HEK293 (cell line): ENCODE measurements at regions not wholly inside any gene's neighbourhood (a gene's known extent, or its start where the extent isn't known, plus 50 kb on each side); places are given as distances from the start of the nearest gene placed in this dataset.
"Not testable (repeated sequence)": the region's sequence is repeated elsewhere in the genome, so short reads cannot be mapped to it uniquely, and the experiment has no call there.

Experiments used
- CTCF ChIA-PET: fragments of 350-600 bp; formaldehyde crosslinking; extraction: SDS; loops from one replicate; lab custom pipeline; 2021; ENCODE audit warnings: antibody characterized with exemption; lab: Yijun Ruan, JAX
- POLR2A ChIA-PET: fragments of 300-600 bp; formaldehyde crosslinking; extraction: SDS; loops from one replicate; lab custom pipeline; 2020; ENCODE audit warnings: antibody characterized with exemption, inconsistent platforms; lab: Yijun Ruan, JAX
- H3K27ac ChIP-seq: fragments of 200-500 bp; sonication (Bioruptor generic); 2 replicates; pipeline ENCODE4 v1.5.1; 2014; ENCODE audit warnings: low read depth, low read length, control low read depth, inconsistent platforms; ENCODE audit errors: extremely low read depth
- H3K36me3 ChIP-seq, 2 experiments: fragments of 200-500 bp in 1 of 2; sonication (Bioruptor generic) in 1 of 2; 1 replicate in 1 of 2; 2 replicates in 1 of 2; pipeline ENCODE4 v1.5.1; 2014 to 2017; ENCODE audit warnings: inconsistent platforms in 2 of 2, low read length in 2 of 2; ENCODE audit not compliant: control insufficient read depth in 2 of 2, insufficient read depth in 1 of 2
- H3K4me1 ChIP-seq: fragments of 200-500 bp; sonication (Bioruptor generic); 2 replicates; pipeline ENCODE4 v1.5.1; 2014; ENCODE audit warnings: mild to moderate bottlenecking, low read length, inconsistent platforms; ENCODE audit not compliant: control insufficient read depth, insufficient read depth
- H3K4me3 ChIP-seq: 2 replicates; pipeline ENCODE4 v1.5.1; 2011; ENCODE audit warnings: low read depth, mild to moderate bottlenecking, control low read depth, low read length, moderate library complexity
- H3K9me3 ChIP-seq: fragments of 200-500 bp; sonication (Bioruptor generic); 2 replicates; pipeline ENCODE4 v1.5.1; 2014; ENCODE audit warnings: low read depth, low read length, inconsistent platforms; ENCODE audit not compliant: control insufficient read depth, insufficient read depth
- HOXA7 ChIP-seq: sonication (generic); formaldehyde crosslinking; IDR thresholded peaks from 2 replicates; pipeline ENCODE4 v1.8.1; 2022; ENCODE audit warnings: missing genetic modification reagents, borderline replicate concordance
- RBAK ChIP-seq: fragments of 450-650 bp; formaldehyde crosslinking; IDR thresholded peaks from 2 replicates; pipeline ENCODE4 v1.5.1; 2016; ENCODE audit warnings: missing biosample characterization, missing genetic modification characterization
- SCRT2 ChIP-seq: fragments of 450-650 bp; formaldehyde crosslinking; IDR thresholded peaks from 2 replicates; pipeline ENCODE4 v1.5.1; 2016; ENCODE audit warnings: missing biosample characterization, missing genetic modification characterization
- YY1 ChIP-seq: fragments of 450-650 bp; formaldehyde crosslinking; IDR thresholded peaks from 2 replicates; pipeline ENCODE4 v1.5.1; 2018; ENCODE audit warnings: missing biosample characterization, missing genetic modification characterization
- ZNF19 ChIP-seq: fragments of 450-650 bp; formaldehyde crosslinking; IDR thresholded peaks from 2 replicates; pipeline ENCODE4; 2016; ENCODE audit warnings: missing biosample characterization, missing genetic modification characterization, low read depth
- ZNF423 ChIP-seq: fragments of 450-650 bp; formaldehyde crosslinking; IDR thresholded peaks from 2 replicates; pipeline ENCODE4 v1.5.1; 2016; ENCODE audit warnings: missing biosample characterization, missing genetic modification characterization
- ZNF529 ChIP-seq: fragments of 450-650 bp; formaldehyde crosslinking; IDR thresholded peaks from 2 replicates; pipeline ENCODE4 v1.5.1; 2017; ENCODE audit warnings: missing genetic modification characterization, missing biosample characterization; ENCODE audit not compliant: insufficient replicate concordance
- ZNF585B ChIP-seq: fragments of 450-650 bp; formaldehyde crosslinking; IDR thresholded peaks from 2 replicates; pipeline ENCODE4 v1.5.1; 2016; ENCODE audit warnings: missing biosample characterization, missing genetic modification characterization
- ZNF600 ChIP-seq: fragments of 450-650 bp; formaldehyde crosslinking; IDR thresholded peaks from 2 replicates; pipeline ENCODE4 v1.5.1; 2016; ENCODE audit warnings: missing biosample characterization, missing genetic modification characterization
- ZNF670 ChIP-seq: fragments of 450-650 bp; formaldehyde crosslinking; IDR thresholded peaks from 2 replicates; pipeline ENCODE4 v1.5.1; 2016; ENCODE audit warnings: missing biosample characterization, missing genetic modification characterization, low read depth
- ZNF792 ChIP-seq: fragments of 450-650 bp; formaldehyde crosslinking; IDR thresholded peaks from 2 replicates; pipeline ENCODE4 v1.5.1; 2016; ENCODE audit warnings: missing biosample characterization, missing genetic modification characterization
- ZXDB ChIP-seq: fragments of 450-650 bp; formaldehyde crosslinking; IDR thresholded peaks from 2 replicates; pipeline ENCODE4 v1.5.1; 2016; ENCODE audit warnings: missing biosample characterization, missing genetic modification characterization
- TF ChIP-seq, protein P1 (sequence below): sonication (generic); formaldehyde crosslinking; IDR thresholded peaks from 2 replicates; pipeline ENCODE4 v1.8.1; 2022; ENCODE audit warnings: mild to moderate bottlenecking, moderate library complexity, missing genetic modification reagents
- TF ChIP-seq, protein P2 (sequence below): fragments of 450-650 bp; formaldehyde crosslinking; conservative IDR thresholded peaks from 2 replicates; pipeline ENCODE4 v1.5.1; 2016; ENCODE audit warnings: low read depth, missing biosample characterization, missing genetic modification characterization
- TF ChIP-seq, protein P3 (sequence below): fragments of 450-650 bp; formaldehyde crosslinking; IDR thresholded peaks from 2 replicates; pipeline ENCODE4 v1.5.1; 2017; ENCODE audit warnings: missing biosample characterization, missing genetic modification characterization
- TF ChIP-seq, protein P4 (sequence below): fragments of 450-650 bp; formaldehyde crosslinking; IDR thresholded peaks from 2 replicates; pipeline ENCODE4 v1.5.1; 2016; ENCODE audit warnings: missing biosample characterization, missing genetic modification characterization
- TF ChIP-seq, protein P5 (sequence below): fragments of 450-650 bp; formaldehyde crosslinking; IDR thresholded peaks from 2 replicates; pipeline ENCODE4 v1.5.1; 2016; ENCODE audit warnings: missing biosample characterization, missing genetic modification characterization
- TF ChIP-seq, protein P6 (sequence below): fragments of 450-650 bp; formaldehyde crosslinking; IDR thresholded peaks from 2 replicates; pipeline ENCODE4 v1.5.1; 2016; ENCODE audit warnings: missing biosample characterization, missing genetic modification characterization

DNA sequence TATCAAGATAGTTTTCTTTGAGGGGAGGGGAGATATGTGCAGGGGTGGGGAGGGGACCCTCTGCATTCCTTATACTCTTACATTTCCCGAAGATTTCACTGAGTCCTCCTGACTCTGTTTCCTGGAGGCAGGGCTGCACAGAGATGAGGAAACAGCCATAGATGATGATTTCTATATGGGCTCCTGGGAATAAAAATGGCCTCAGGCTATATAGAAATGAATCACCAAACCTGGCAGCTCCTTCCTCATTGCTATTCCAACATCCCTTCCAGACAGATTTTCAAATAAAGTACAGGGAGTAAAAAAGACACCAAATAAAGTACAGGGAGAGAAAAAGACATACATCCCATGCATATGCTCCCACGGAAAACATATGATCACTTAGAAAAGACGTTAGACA lies 474.8 kb upstream of the RAB6C start:
- no peak for TF ChIP-seq ZNF423 (tag by site-specific recombination)
- TF ChIP-seq, protein P1, sequence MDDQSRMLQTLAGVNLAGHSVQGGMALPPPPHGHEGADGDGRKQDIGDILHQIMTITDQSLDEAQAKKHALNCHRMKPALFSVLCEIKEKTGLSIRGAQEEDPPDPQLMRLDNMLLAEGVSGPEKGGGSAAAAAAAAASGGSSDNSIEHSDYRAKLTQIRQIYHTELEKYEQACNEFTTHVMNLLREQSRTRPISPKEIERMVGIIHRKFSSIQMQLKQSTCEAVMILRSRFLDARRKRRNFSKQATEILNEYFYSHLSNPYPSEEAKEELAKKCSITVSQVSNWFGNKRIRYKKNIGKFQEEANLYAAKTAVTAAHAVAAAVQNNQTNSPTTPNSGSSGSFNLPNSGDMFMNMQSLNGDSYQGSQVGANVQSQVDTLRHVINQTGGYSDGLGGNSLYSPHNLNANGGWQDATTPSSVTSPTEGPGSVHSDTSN (CRISPR knock-in tag): no peak
- TF ChIP-seq, protein P2, sequence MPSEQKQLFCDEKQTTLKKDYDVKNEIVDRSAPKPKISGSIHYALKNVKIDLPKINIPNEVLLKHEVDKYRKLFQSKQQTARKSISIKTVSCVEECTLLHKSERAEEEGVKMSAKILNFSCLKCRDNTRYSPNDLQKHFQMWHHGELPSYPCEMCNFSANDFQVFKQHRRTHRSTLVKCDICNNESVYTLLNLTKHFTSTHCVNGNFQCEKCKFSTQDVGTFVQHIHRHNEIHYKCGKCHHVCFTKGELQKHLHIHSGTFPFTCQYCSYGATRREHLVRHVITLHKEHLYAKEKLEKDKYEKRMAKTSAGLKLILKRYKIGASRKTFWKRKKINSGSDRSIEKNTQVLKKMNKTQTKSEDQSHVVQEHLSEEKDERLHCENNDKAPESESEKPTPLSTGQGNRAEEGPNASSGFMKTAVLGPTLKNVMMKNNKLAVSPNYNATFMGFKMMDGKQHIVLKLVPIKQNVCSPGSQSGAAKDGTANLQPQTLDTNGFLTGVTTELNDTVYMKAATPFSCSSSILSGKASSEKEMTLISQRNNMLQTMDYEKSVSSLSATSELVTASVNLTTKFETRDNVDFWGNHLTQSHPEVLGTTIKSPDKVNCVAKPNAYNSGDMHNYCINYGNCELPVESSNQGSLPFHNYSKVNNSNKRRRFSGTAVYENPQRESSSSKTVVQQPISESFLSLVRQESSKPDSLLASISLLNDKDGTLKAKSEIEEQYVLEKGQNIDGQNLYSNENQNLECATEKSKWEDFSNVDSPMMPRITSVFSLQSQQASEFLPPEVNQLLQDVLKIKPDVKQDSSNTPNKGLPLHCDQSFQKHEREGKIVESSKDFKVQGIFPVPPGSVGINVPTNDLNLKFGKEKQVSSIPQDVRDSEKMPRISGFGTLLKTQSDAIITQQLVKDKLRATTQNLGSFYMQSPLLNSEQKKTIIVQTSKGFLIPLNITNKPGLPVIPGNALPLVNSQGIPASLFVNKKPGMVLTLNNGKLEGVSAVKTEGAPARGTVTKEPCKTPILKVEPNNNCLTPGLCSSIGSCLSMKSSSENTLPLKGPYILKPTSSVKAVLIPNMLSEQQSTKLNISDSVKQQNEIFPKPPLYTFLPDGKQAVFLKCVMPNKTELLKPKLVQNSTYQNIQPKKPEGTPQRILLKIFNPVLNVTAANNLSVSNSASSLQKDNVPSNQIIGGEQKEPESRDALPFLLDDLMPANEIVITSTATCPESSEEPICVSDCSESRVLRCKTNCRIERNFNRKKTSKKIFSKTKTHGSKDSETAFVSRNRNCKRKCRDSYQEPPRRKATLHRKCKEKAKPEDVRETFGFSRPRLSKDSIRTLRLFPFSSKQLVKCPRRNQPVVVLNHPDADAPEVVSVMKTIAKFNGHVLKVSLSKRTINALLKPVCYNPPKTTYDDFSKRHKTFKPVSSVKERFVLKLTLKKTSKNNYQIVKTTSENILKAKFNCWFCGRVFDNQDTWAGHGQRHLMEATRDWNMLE (tag by site-specific recombination): no peak
- TF ChIP-seq ZNF585B (tag by site-specific recombination): no peak
- no peak for TF ChIP-seq HOXA7 (CRISPR knock-in tag)
- TF ChIP-seq YY1 (tag by site-specific recombination): no peak
- ChIA-PET CTCF (no interaction called here), POLR2A (no interaction called here)

DNA sequence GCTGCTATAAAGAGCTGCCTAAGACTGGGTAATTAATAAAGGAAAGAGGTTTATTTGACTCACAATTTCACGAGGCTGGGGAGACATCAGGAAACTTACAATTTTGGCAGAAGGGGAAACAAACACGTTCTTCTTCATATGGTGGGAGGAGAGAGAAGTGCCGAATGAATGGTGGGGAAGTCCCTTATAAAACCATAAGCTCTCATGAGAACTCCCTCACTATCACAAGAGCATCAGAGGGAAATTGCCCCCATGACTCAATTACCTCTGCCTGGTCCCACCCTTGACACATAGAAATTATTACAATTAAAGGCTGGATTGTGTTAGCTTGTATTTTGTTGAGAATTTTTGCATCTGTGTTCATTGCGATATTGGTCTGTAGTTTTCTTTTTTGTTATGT lies 460.5 kb upstream of the RAB6C start:
- H3K9me3 ChIP-seq: no peaks in the 10 kb centered on the region; the same call in 1 of the 2 replicates
- ChIA-PET POLR2A (no interaction called here), CTCF (no interaction called here)
- no peak overlapping the region for H3K4me3 ChIP-seq
- no peak overlapping the region for H3K27ac ChIP-seq
- no peaks in the 10 kb centered on the region for H3K4me1 ChIP-seq
- no peaks in the 10 kb centered on the region for H3K36me3 ChIP-seq
- TF ChIP-seq, protein P3, sequence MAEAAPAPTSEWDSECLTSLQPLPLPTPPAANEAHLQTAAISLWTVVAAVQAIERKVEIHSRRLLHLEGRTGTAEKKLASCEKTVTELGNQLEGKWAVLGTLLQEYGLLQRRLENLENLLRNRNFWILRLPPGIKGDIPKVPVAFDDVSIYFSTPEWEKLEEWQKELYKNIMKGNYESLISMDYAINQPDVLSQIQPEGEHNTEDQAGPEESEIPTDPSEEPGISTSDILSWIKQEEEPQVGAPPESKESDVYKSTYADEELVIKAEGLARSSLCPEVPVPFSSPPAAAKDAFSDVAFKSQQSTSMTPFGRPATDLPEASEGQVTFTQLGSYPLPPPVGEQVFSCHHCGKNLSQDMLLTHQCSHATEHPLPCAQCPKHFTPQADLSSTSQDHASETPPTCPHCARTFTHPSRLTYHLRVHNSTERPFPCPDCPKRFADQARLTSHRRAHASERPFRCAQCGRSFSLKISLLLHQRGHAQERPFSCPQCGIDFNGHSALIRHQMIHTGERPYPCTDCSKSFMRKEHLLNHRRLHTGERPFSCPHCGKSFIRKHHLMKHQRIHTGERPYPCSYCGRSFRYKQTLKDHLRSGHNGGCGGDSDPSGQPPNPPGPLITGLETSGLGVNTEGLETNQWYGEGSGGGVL (tag by site-specific recombination): no peak
- TF ChIP-seq ZNF585B (tag by site-specific recombination) (no peak), RBAK (tag by site-specific recombination) (no peak), ZNF670 (tag by site-specific recombination) (no peak), ZNF600 (no peak), ZNF529 (tag by site-specific recombination) (no peak), ZNF19 (no peak), HOXA7 (CRISPR knock-in tag) (no peak), ZXDB (tag by site-specific recombination) (no peak), SCRT2 (tag by site-specific recombination) (no peak), ZNF792 (tag by site-specific recombination) (no peak)
- TF ChIP-seq, protein P4, sequence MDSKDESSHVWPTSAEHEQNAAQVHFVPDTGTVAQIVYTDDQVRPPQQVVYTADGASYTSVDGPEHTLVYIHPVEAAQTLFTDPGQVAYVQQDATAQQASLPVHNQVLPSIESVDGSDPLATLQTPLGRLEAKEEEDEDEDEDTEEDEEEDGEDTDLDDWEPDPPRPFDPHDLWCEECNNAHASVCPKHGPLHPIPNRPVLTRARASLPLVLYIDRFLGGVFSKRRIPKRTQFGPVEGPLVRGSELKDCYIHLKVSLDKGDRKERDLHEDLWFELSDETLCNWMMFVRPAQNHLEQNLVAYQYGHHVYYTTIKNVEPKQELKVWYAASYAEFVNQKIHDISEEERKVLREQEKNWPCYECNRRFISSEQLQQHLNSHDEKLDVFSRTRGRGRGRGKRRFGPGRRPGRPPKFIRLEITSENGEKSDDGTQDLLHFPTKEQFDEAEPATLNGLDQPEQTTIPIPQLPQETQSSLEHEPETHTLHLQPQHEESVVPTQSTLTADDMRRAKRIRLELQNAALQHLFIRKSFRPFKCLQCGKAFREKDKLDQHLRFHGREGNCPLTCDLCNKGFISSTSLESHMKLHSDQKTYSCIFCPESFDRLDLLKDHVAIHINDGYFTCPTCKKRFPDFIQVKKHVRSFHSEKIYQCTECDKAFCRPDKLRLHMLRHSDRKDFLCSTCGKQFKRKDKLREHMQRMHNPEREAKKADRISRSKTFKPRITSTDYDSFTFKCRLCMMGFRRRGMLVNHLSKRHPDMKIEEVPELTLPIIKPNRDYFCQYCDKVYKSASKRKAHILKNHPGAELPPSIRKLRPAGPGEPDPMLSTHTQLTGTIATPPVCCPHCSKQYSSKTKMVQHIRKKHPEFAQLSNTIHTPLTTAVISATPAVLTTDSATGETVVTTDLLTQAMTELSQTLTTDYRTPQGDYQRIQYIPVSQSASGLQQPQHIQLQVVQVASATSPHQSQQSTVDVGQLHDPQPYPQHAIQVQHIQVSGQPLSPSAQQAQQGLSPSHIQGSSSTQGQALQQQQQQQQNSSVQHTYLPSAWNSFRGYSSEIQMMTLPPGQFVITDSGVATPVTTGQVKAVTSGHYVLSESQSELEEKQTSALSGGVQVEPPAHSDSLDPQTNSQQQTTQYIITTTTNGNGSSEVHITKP (tag by site-specific recombination): no peak
- TF ChIP-seq, protein P5, sequence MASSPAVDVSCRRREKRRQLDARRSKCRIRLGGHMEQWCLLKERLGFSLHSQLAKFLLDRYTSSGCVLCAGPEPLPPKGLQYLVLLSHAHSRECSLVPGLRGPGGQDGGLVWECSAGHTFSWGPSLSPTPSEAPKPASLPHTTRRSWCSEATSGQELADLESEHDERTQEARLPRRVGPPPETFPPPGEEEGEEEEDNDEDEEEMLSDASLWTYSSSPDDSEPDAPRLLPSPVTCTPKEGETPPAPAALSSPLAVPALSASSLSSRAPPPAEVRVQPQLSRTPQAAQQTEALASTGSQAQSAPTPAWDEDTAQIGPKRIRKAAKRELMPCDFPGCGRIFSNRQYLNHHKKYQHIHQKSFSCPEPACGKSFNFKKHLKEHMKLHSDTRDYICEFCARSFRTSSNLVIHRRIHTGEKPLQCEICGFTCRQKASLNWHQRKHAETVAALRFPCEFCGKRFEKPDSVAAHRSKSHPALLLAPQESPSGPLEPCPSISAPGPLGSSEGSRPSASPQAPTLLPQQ (tag by site-specific recombination): no peak
- TF ChIP-seq, protein P6, sequence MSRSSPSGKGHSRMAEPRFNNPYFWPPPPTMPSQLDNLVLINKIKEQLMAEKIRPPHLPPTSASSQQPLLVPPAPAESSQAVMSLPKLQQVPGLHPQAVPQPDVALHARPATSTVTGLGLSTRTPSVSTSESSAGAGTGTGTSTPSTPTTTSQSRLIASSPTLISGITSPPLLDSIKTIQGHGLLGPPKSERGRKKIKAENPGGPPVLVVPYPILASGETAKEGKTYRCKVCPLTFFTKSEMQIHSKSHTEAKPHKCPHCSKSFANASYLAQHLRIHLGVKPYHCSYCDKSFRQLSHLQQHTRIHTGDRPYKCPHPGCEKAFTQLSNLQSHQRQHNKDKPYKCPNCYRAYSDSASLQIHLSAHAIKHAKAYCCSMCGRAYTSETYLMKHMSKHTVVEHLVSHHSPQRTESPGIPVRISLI (tag by site-specific recombination): no peak

More for the DNA sequence above, 474.8 kb upstream of the RAB6C start:
- H3K27ac ChIP-seq: no peak overlapping the region
- H3K9me3 ChIP-seq: no peaks in the 10 kb centered on the region
- H3K36me3 ChIP-seq: no peaks in the 10 kb centered on the region
- H3K4me3 ChIP-seq: no peak overlapping the region
- no peaks in the 10 kb centered on the region for H3K4me1 ChIP-seq

DNA sequence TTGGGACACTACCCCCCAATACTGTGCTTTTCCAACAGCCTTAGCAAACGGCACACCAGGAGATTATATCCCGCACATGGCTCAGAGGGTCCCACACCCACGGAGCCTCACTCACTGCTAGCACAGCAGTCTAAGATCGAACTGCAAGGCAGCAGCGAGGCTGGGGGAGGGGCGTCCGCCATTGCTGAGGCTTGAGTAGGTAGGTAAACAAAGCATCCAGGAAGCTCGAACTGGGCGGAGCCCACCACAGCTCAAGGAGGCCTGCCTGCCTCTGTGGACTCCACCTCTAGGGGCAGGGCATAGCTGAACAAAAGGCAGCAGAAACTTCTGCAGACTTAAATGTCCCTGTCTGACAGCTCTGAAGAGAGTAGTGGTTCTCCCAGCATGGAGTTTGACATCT lies 447.3 kb upstream of the RAB6C start:
- CTCF ChIA-PET, POLR2A ChIA-PET, H3K27ac ChIP-seq, H3K9me3 ChIP-seq, H3K36me3 ChIP-seq, H3K4me3 ChIP-seq, H3K4me1 ChIP-seq: not testable (repeated sequence)
